ENCODE measurements at regions not wholly inside any gene's neighbourhood (a gene's known extent, or its start where the extent isn't known, plus 50 kb on each side); places are given as distances from the start of the nearest gene placed in this dataset.

GRCh38 chr6:148076051-148076450, 266.6 kb upstream of the SASH1 start:
- TF ChIP-seq, protein P1, sequence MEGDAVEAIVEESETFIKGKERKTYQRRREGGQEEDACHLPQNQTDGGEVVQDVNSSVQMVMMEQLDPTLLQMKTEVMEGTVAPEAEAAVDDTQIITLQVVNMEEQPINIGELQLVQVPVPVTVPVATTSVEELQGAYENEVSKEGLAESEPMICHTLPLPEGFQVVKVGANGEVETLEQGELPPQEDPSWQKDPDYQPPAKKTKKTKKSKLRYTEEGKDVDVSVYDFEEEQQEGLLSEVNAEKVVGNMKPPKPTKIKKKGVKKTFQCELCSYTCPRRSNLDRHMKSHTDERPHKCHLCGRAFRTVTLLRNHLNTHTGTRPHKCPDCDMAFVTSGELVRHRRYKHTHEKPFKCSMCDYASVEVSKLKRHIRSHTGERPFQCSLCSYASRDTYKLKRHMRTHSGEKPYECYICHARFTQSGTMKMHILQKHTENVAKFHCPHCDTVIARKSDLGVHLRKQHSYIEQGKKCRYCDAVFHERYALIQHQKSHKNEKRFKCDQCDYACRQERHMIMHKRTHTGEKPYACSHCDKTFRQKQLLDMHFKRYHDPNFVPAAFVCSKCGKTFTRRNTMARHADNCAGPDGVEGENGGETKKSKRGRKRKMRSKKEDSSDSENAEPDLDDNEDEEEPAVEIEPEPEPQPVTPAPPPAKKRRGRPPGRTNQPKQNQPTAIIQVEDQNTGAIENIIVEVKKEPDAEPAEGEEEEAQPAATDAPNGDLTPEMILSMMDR (IDR thresholded peaks at IDR 0.05) = no peak
- TF ChIP-seq POLR2A (IDR thresholded peaks at IDR 0.05) = no peak

Data from body of pancreas (tissue), 4 donors.